HCT116 (cell line): ENCODE measurements at regions not wholly inside any gene's neighbourhood (a gene's known extent, or its start where the extent isn't known, plus 50 kb on each side); places are given as distances from the start of the nearest gene placed in this dataset.
A peak's percentile ranks its signal among the peaks of the same experiment; 100 is the strongest.

Experiments used
- ATAC-seq: fragments of 200-7000 bp; cut with Tn5 transposase; 2 replicates; pipeline ENCODE4 v1.9.1; 2020; ENCODE audit warnings: mild to moderate bottlenecking, moderate library complexity
- BruUV-seq: library from RNA; stranded (reverse); fragments of 400-500 nt; replicated peaks from 2 replicates; lab custom pipeline; 2021; lab: Mats Ljungman, UMichigan
- CTCF ChIA-PET: fragments of 300-600 bp; sonication (Branson Sonifier 250); formaldehyde crosslinking; loops from one replicate; lab custom pipeline; 2021; ENCODE audit warnings: antibody characterized with exemption; lab: Charles Lee
- POLR2A ChIA-PET: fragments of 300-600, 350-600 bp; sonication (Branson Sonifier 250); formaldehyde crosslinking; loops from one replicate; lab custom pipeline; 2021; ENCODE audit warnings: antibody characterized with exemption; lab: Charles Lee
- RAD21 ChIA-PET, 2 experiments: fragments of 300-600 bp; sonication (Branson Sonifier 250); formaldehyde crosslinking; loops; one replicate each; lab custom pipeline; 2023; ENCODE audit warnings: low total read pairs in 2 of 2; ENCODE audit not compliant: uncharacterized antibody in 2 of 2, unreplicated experiment in 2 of 2, low non-redundant PET in 1 of 2; lab: Charles Lee
- DNase-seq: peaks from one replicate; pipeline ENCODE4 v3.0.0-alpha.2; 2010; ENCODE audit warnings: low read depth, low spot score
- H2AFZ ChIP-seq: fragments of 200-600 bp; shearing (Covaris generic), sonication (generic); 2 replicates; pipeline ENCODE4 v1.6.1; 2017; ENCODE audit warnings: low read depth, mixed run types, mixed read lengths, antibody characterized with exemption, low read length; ENCODE audit not compliant: poor library complexity, severe bottlenecking
- H3K27ac ChIP-seq: 2 replicates; pipeline ENCODE4 v1.5.1; 2012; ENCODE audit warnings: low read depth, low read length
- H3K27me3 ChIP-seq: fragments of 200-600 bp; sonication (generic); 2 replicates; pipeline ENCODE4 v1.6.1; 2016; ENCODE audit warnings: mixed run types, low read length, mixed read lengths; ENCODE audit not compliant: insufficient read depth
- H3K36me3 ChIP-seq, 2 experiments: fragments of 200-500 bp in 1 of 2; fragments of 200-600 bp in 1 of 2; sonication (Bioruptor generic) in 1 of 2; sonication (generic) in 1 of 2; 2 replicates each; pipeline versions ENCODE4 v1.5.1 to v1.6.1; 2014 to 2016; ENCODE audit warnings: low read length in 2 of 2, inconsistent platforms in 1 of 2, mixed read lengths in 1 of 2, mixed run types in 1 of 2; ENCODE audit not compliant: insufficient read depth in 2 of 2, control insufficient read depth in 1 of 2
- H3K4me1 ChIP-seq, 2 experiments: fragments of 200-600 bp in 1 of 2; sonication (generic) in 1 of 2; 2 replicates each; pipeline versions ENCODE4 v1.5.1 to v1.6.1; 2012 to 2017; ENCODE audit warnings: low read length in 2 of 2, inconsistent platforms in 1 of 2, mild to moderate bottlenecking in 1 of 2, mixed read lengths in 1 of 2, mixed run types in 1 of 2, moderate library complexity in 1 of 2; ENCODE audit not compliant: insufficient read depth in 2 of 2, control insufficient read depth in 1 of 2
- H3K4me2 ChIP-seq: fragments of 200-600 bp; sonication (generic); 2 replicates; pipeline ENCODE4 v1.6.1; 2017; ENCODE audit warnings: mixed run types, low read length, mixed read lengths
- H3K4me3 ChIP-seq, 2 experiments: fragments of 200-600 bp in 1 of 2; sonication (generic) in 1 of 2; replicated peaks in 1 of 2; 2 replicates each; pipeline ENCODE4 v1.5.1; 2011 to 2016; ENCODE audit warnings: low read length in 2 of 2, control low read depth in 1 of 2, low read depth in 1 of 2, mild to moderate bottlenecking in 1 of 2, mixed read lengths in 1 of 2, mixed run types in 1 of 2
- H3K79me2 ChIP-seq: fragments of 200-600 bp; sonication (generic); 2 replicates; pipeline ENCODE4 v1.6.1; 2017; ENCODE audit warnings: mild to moderate bottlenecking, mixed run types, low read length, moderate library complexity, mixed read lengths; ENCODE audit not compliant: insufficient read depth
- H3K9ac ChIP-seq: fragments of 200-600 bp; sonication (generic); 2 replicates; pipeline ENCODE4 v1.6.1; 2016; ENCODE audit warnings: low read length, mixed read lengths
- H3K9me2 ChIP-seq: fragments of 200-600 bp; sonication (generic), shearing (Covaris generic); 2 replicates; pipeline ENCODE4 v1.6.1; 2017; ENCODE audit warnings: mixed run types, mild to moderate bottlenecking, moderate library complexity; ENCODE audit not compliant: insufficient read depth
- H3K9me3 ChIP-seq, 2 experiments: fragments of 200-500 bp in 1 of 2; fragments of 200-600 bp in 1 of 2; sonication (Bioruptor generic) in 1 of 2; sonication (generic) in 1 of 2; 2 replicates each; pipeline ENCODE4 v1.6.1; 2014 to 2017; ENCODE audit warnings: low read length in 2 of 2, mixed read lengths in 2 of 2, inconsistent platforms in 1 of 2, low read depth in 1 of 2, mild to moderate bottlenecking in 1 of 2, mixed run types in 1 of 2, moderate library complexity in 1 of 2; ENCODE audit not compliant: control insufficient read depth in 1 of 2, insufficient read depth in 1 of 2
- H4K20me1 ChIP-seq: fragments of 200-600 bp; sonication (generic), shearing (Covaris generic); 2 replicates; pipeline ENCODE4 v1.6.1; 2017; ENCODE audit warnings: mixed run types, mild to moderate bottlenecking, moderate library complexity; ENCODE audit not compliant: insufficient read depth
- CTCF ChIP-seq, 3 experiments: fragments of 200-600 bp in 1 of 3; sonication (generic) in 1 of 3; IDR thresholded peaks in 2 of 3; conservative IDR thresholded peaks in 1 of 3; 2 replicates each; pipeline ENCODE4 v1.5.1; 2012 to 2017; ENCODE audit warnings: low read depth in 2 of 3, low read length in 2 of 3, antibody characterized with exemption in 1 of 3, borderline replicate concordance in 1 of 3, control low read depth in 1 of 3, mild to moderate bottlenecking in 1 of 3, mixed read lengths in 1 of 3, mixed run types in 1 of 3, moderate library complexity in 1 of 3; ENCODE audit not compliant: insufficient read depth in 1 of 3
- EZH2 ChIP-seq: fragments of 200-600 bp; sonication (generic); IDR thresholded peaks from 2 replicates; pipeline ENCODE4 v1.6.1; 2017; ENCODE audit warnings: antibody characterized with exemption, mixed run types
- POLR2A ChIP-seq: IDR thresholded peaks from 2 replicates; pipeline ENCODE4 v1.7.0; 2011; ENCODE audit warnings: borderline replicate concordance; ENCODE audit not compliant: insufficient read depth, insufficient read length; ENCODE audit errors: extremely low read depth
- RAD21 ChIP-seq: IDR thresholded peaks from 2 replicates; pipeline ENCODE4 v1.6.1; 2012; ENCODE audit warnings: low read depth, mild to moderate bottlenecking
- SIN3A ChIP-seq: IDR thresholded peaks from 2 replicates; pipeline ENCODE4 v1.6.1; 2012; ENCODE audit warnings: low read depth
- TCF7L2 ChIP-seq: IDR thresholded peaks from 2 replicates; pipeline ENCODE4 v1.7.0; 2011; ENCODE audit warnings: borderline replicate concordance, inconsistent platforms; ENCODE audit not compliant: insufficient read depth, insufficient read length; ENCODE audit errors: extremely low read depth
- YY1 ChIP-seq: IDR thresholded peaks from 2 replicates; pipeline ENCODE4 v1.6.1; 2011; ENCODE audit warnings: low read length, low read depth, moderate library complexity, mild to moderate bottlenecking; ENCODE audit not compliant: insufficient replicate concordance; ENCODE audit errors: extremely low read depth
- ZNF274 ChIP-seq: fragments of 200-500 bp; sonication (Bioruptor generic); IDR thresholded peaks from 2 replicates; pipeline ENCODE4 v1.6.1; 2014; ENCODE audit warnings: mild to moderate bottlenecking, low read depth, low read length, inconsistent platforms
- intact Hi-C: fragments of 100-400 bp; cut with micrococcal nuclease; formaldehyde crosslinking; loops from 2 replicates; pipeline ENCODE4 v1.10.0; 2022
- TF ChIP-seq, protein P1 (sequence below): IDR thresholded peaks from 2 replicates; pipeline ENCODE4 v1.6.1; 2012; ENCODE audit warnings: low read depth

- Histone ChIP-seq H4K20me1 (no peaks in the 10 kb centered on the region), H3K4me2 (no peak overlapping the region), H3K9me3 (no peaks in the 10 kb centered on the region), H3K79me2 (no peaks in the 10 kb centered on the region), H3K4me1 (no peaks in the 10 kb centered on the region), H3K9ac (no peak overlapping the region), H3K9me2 (no peaks in the 10 kb centered on the region), H3K27me3 (no peaks in the 10 kb centered on the region), H3K27ac (no peak overlapping the region), H2AFZ (peak overlapping the region; percentile 67), H3K4me3 (no peak overlapping the region), H3K36me3 (no peaks in the 10 kb centered on the region)
- BruUV-seq = no TSS peak
- ChIA-PET RAD21 (interaction anchor here (0.6 to 1.0 kb wide), 3 partner anchors 229 to 1701 kb away, joined by 3 to 5 read pairs (median 3); no protein-coding TSS in a partner anchor), POLR2A (no interaction called here), CTCF (interaction anchor here (0.5 to 1.9 kb wide), 11 partner anchors 12 to 1826 kb away, joined by 3 to 16 read pairs (median 4); no protein-coding TSS in a partner anchor)
- ATAC-seq (peak; percentile 71), DNase-seq (peak; percentile 61)
- intact Hi-C loops = loop anchor here (2.0 to 10.0 kb wide), 6 partner anchors 312 to 1826 kb away; no protein-coding TSS in a partner anchor
- TF ChIP-seq, protein P1, sequence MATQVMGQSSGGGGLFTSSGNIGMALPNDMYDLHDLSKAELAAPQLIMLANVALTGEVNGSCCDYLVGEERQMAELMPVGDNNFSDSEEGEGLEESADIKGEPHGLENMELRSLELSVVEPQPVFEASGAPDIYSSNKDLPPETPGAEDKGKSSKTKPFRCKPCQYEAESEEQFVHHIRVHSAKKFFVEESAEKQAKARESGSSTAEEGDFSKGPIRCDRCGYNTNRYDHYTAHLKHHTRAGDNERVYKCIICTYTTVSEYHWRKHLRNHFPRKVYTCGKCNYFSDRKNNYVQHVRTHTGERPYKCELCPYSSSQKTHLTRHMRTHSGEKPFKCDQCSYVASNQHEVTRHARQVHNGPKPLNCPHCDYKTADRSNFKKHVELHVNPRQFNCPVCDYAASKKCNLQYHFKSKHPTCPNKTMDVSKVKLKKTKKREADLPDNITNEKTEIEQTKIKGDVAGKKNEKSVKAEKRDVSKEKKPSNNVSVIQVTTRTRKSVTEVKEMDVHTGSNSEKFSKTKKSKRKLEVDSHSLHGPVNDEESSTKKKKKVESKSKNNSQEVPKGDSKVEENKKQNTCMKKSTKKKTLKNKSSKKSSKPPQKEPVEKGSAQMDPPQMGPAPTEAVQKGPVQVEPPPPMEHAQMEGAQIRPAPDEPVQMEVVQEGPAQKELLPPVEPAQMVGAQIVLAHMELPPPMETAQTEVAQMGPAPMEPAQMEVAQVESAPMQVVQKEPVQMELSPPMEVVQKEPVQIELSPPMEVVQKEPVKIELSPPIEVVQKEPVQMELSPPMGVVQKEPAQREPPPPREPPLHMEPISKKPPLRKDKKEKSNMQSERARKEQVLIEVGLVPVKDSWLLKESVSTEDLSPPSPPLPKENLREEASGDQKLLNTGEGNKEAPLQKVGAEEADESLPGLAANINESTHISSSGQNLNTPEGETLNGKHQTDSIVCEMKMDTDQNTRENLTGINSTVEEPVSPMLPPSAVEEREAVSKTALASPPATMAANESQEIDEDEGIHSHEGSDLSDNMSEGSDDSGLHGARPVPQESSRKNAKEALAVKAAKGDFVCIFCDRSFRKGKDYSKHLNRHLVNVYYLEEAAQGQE = no peak
- peak; percentile 41 to 71 (median 46); a peak in 4 of 6 replicates for TF ChIP-seq CTCF (IDR thresholded peaks at IDR 0.05 in 2 of 3, conservative IDR thresholded peaks at IDR 0.05 in 1 of 3; ENCODE audit: borderline replicate concordance in 1 of 3, insufficient read depth in 1 of 3, low read depth in 2 of 3, low read length in 2 of 3)
- no peak for TF ChIP-seq TCF7L2
- TF ChIP-seq SIN3A = no peak
- no peak for TF ChIP-seq YY1
- TF ChIP-seq ZNF274 = no peak
- peak; percentile 76 for TF ChIP-seq RAD21
- no peak for TF ChIP-seq POLR2A
- TF ChIP-seq EZH2 = no peak
These were observed 347.7 kb downstream of the ZBBX start for GRCh38 chr3:167032267-167032876.
